Nephron progenitor cell (in vitro differentiated cells): ENCODE measurements at regions not wholly inside any gene's neighbourhood (a gene's known extent, or its start where the extent isn't known, plus 50 kb on each side); places are given as distances from the start of the nearest gene placed in this dataset.
"Not testable (repeated sequence)": the region's sequence is repeated elsewhere in the genome, so short reads cannot be mapped to it uniquely, and the experiment has no call there.

Experiments
- DNase-seq: peaks from one replicate; pipeline ENCODE4 v3.0.0; 2021
- H3K27ac Mint-ChIP-seq: 2 replicates; pipeline ENCODE4 v1.8.0; 2021; ENCODE audit warnings: mild to moderate bottlenecking, moderate library complexity, mixed read lengths
- H3K27me3 Mint-ChIP-seq: 2 replicates; pipeline ENCODE4 v1.8.0; 2021; ENCODE audit warnings: mild to moderate bottlenecking, low read depth, mixed read lengths; ENCODE audit not compliant: poor library complexity
- H3K36me3 Mint-ChIP-seq: 2 replicates; pipeline ENCODE4 v1.8.0; 2021; ENCODE audit warnings: low read depth, mixed read lengths
- H3K4me1 Mint-ChIP-seq: 2 replicates; pipeline ENCODE4 v1.8.0; 2021; ENCODE audit warnings: mixed read lengths
- H3K4me3 Mint-ChIP-seq: 2 replicates; pipeline ENCODE4 v1.8.0; 2021; ENCODE audit warnings: mild to moderate bottlenecking, moderate library complexity, mixed read lengths
- H3K9me3 Mint-ChIP-seq: 2 replicates; pipeline ENCODE4 v1.8.0; 2021; ENCODE audit warnings: mild to moderate bottlenecking, moderate library complexity, mixed read lengths
- TF ChIP-seq, protein P1 (sequence below): fragments of 200-600 bp; sonication (generic); IDR thresholded peaks from 2 replicates; pipeline ENCODE4 v1.5.0; 2021; ENCODE audit warnings: antibody characterized with exemption

DNA sequence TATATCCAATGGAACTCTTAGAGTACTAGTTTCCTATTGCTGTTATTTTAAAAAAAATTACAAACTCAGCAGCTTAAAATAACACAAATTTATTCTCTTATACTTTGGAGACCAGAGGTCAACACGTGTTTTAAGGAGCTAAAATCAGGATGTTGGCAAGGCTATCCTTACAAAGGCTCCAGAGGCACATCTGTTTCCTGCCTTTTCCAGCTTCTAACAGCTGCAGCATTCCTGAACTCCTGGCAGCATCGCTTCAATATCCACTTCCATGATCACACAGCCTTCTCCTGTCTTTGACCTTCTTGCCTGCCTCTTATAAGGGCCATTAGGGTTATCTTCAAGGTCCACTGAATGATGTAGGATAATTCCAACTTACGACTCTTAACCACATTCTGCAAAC, 92.2 kb upstream of the CCNG1 start:
- DNase-seq: no peak
- Mint-ChIP-seq H3K4me1 (no peaks in the 10 kb centered on the region), H3K36me3 (no peaks in the 10 kb centered on the region), H3K27me3 (no peaks in the 10 kb centered on the region), H3K9me3 (no peaks in the 10 kb centered on the region), H3K27ac (no peak overlapping the region), H3K4me3 (no peak overlapping the region)
- TF ChIP-seq, protein P1, sequence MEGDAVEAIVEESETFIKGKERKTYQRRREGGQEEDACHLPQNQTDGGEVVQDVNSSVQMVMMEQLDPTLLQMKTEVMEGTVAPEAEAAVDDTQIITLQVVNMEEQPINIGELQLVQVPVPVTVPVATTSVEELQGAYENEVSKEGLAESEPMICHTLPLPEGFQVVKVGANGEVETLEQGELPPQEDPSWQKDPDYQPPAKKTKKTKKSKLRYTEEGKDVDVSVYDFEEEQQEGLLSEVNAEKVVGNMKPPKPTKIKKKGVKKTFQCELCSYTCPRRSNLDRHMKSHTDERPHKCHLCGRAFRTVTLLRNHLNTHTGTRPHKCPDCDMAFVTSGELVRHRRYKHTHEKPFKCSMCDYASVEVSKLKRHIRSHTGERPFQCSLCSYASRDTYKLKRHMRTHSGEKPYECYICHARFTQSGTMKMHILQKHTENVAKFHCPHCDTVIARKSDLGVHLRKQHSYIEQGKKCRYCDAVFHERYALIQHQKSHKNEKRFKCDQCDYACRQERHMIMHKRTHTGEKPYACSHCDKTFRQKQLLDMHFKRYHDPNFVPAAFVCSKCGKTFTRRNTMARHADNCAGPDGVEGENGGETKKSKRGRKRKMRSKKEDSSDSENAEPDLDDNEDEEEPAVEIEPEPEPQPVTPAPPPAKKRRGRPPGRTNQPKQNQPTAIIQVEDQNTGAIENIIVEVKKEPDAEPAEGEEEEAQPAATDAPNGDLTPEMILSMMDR: no peak

DNA sequence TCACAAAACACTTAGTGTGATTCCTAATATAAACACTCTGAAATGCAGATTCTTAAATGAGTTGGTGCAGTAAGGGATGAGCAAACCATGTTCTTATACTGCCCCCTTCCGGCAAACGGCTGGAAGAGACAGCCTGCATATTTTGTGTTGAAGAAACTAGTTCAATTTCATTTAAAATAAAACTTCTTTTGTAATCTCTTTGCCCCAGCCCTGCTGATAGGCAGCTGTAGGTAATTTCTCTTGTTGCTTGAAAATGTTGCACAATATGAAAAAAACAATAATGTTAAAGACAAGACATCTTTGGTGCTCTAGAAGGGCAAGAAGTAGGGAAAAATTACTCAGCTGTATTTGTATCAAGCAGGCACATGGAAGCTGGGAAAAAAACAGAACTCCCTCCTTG, 89.7 kb upstream of the CCNG1 start:
- DNase-seq: peak; percentile 63
- no peaks in the 10 kb centered on the region for H3K9me3 Mint-ChIP-seq
- no peak overlapping the region for H3K27ac Mint-ChIP-seq
- no peaks in the 10 kb centered on the region for H3K4me1 Mint-ChIP-seq
- TF ChIP-seq, protein P1: peak; percentile 88
- no peaks in the 10 kb centered on the region for H3K27me3 Mint-ChIP-seq
- H3K36me3 Mint-ChIP-seq: no peaks in the 10 kb centered on the region
- no peak overlapping the region for H3K4me3 Mint-ChIP-seq

DNA sequence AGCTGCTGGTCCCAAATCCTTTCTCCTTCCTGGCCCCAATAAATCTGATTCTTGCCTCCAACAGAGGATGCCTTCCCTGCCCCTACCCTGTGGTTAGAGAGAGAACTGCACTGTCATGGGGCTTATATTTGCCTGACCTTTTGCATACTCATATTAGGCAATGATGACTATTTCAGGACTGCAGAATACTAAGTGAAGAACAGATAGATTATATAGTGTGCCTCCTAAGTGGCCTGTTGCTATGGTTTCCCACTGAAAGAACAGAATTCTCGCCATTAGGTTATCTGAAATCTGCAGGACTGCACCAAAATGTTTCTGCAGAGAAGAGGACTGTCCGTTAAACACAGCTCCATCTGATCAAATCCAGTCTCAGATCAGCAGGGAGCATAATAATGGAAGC, 87.3 kb upstream of the CCNG1 start:
- H3K9me3 Mint-ChIP-seq: no peaks in the 10 kb centered on the region
- H3K36me3 Mint-ChIP-seq: no peaks in the 10 kb centered on the region
- H3K4me3 Mint-ChIP-seq: no peak overlapping the region
- DNase-seq: no peak
- TF ChIP-seq, protein P1: peak; percentile 7
- H3K27ac Mint-ChIP-seq: no peak overlapping the region
- no peaks in the 10 kb centered on the region for H3K4me1 Mint-ChIP-seq
- H3K27me3 Mint-ChIP-seq: no peaks in the 10 kb centered on the region

DNA sequence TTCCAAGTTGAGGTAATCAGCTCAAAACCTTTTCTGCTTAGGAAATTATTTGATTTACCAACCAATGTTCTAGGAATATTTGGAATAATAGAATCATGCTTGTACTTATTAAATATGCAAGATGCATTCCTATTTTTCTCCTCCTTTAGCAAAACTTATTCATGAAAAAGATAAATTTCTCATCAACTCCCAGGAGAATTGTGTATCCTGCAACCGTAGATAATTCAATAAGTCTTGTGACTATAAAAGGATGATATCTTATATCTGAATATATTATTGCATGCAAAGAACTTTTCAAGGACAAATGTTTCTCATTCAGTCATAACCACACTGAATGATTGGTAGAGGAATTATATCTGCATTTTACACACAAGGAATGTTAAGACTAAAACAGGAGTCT, 84.9 kb upstream of the CCNG1 start:
- TF ChIP-seq, protein P1: no peak
- Mint-ChIP-seq H3K27me3 (no peaks in the 10 kb centered on the region), H3K4me3 (no peak overlapping the region), H3K27ac (no peak overlapping the region), H3K9me3 (peaks cover 8% of the 10 kb centered on the region), H3K4me1 (no peaks in the 10 kb centered on the region), H3K36me3 (no peaks in the 10 kb centered on the region)
- DNase-seq: no peak

DNA sequence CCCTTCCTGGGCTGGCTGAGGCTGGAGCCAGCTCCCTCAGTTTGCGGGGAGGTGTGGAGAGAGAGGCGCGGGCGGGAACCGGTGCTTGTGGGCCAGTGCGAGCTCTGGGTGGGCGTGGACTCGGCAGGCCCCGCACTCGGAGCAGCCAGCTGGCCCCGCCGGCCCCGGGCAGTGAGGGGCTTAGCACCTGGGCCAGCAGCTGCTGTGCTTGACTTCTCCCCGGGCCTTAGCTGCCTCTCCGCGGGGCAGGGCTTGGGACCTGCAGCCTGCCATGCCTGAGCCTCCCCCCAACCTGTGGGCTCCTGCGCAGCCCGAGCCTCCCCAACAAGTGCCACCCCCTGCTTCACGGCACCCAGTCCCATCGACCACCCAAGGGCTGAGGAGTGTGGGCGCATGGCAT, 81.6 kb upstream of the CCNG1 start:
- DNase-seq, H3K27me3 Mint-ChIP-seq, H3K36me3 Mint-ChIP-seq, H3K9me3 Mint-ChIP-seq, H3K27ac Mint-ChIP-seq, H3K4me3 Mint-ChIP-seq, H3K4me1 Mint-ChIP-seq: not testable (repeated sequence)

DNA sequence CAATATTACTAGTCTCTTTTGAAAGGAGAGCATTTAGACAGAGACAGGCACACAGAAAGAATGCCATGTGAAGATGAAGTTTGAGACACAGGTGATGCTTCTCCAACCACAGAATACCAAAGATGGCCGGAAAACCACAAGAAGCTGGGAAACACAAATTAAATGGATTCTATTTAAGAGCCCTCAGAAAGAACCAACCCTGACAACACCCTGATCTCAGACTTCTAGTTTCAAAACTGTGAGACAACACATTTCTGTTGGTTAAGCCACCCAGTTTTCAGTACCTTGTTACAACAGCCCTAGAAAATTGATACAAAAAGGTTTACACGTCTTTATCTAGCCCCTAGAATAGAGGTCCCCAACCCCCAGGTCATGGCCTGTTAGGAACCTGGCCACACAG, 79.8 kb upstream of the CCNG1 start:
- Mint-ChIP-seq H3K27me3 (no peaks in the 10 kb centered on the region), H3K27ac (no peak overlapping the region), H3K4me1 (no peaks in the 10 kb centered on the region), H3K9me3 (peaks cover 8% of the 10 kb centered on the region), H3K4me3 (no peak overlapping the region), H3K36me3 (no peaks in the 10 kb centered on the region)
- DNase-seq: no peak
- TF ChIP-seq, protein P1: no peak
